ENCODE measurements at regions not wholly inside any gene's neighbourhood (a gene's known extent, or its start where the extent isn't known, plus 50 kb on each side); places are given as distances from the start of the nearest gene placed in this dataset.
"Not testable (repeated sequence)": the region's sequence is repeated elsewhere in the genome, so short reads cannot be mapped to it uniquely, and the experiment has no call there.

DNA sequence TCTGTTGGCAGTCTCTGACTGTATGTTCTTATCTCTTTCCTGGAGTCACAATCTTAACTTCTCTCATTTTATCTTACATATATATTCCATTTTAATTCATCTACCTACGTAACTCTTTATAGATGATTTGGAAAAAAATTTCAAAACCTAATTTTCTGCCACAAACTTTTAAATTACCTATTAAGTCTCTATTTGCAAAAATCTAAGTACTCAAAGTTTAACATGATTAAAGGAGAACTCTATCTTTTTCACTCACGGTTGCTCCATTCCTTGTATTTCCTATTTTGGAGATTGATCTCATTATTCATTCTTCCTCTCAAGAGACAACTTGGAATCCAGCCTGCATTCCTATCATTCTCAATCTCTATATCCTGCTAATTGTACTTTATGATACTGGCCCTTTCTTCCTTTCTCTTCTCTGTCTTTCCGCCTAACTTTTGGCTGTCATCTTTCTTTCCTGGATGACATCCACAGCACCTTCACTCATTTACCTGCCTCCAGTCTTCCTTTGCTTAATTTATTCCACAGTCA, 1071.1 kb upstream of the CITED2 start:
- no peaks in the 10 kb centered on the region for H3K27me3 ChIP-seq
- TF ChIP-seq, protein P1, sequence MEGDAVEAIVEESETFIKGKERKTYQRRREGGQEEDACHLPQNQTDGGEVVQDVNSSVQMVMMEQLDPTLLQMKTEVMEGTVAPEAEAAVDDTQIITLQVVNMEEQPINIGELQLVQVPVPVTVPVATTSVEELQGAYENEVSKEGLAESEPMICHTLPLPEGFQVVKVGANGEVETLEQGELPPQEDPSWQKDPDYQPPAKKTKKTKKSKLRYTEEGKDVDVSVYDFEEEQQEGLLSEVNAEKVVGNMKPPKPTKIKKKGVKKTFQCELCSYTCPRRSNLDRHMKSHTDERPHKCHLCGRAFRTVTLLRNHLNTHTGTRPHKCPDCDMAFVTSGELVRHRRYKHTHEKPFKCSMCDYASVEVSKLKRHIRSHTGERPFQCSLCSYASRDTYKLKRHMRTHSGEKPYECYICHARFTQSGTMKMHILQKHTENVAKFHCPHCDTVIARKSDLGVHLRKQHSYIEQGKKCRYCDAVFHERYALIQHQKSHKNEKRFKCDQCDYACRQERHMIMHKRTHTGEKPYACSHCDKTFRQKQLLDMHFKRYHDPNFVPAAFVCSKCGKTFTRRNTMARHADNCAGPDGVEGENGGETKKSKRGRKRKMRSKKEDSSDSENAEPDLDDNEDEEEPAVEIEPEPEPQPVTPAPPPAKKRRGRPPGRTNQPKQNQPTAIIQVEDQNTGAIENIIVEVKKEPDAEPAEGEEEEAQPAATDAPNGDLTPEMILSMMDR (IDR thresholded peaks at IDR 0.05): no peak
- no peak for TF ChIP-seq POLR2A (IDR thresholded peaks at IDR 0.05)
- peaks cover 3% of the 10 kb centered on the region for H3K4me1 ChIP-seq
- no peak for DNase-seq
- H3K36me3 ChIP-seq (ENCODE audit: low read depth, missing control alignments): no peaks in the 10 kb centered on the region
- intact Hi-C loops (cut with DNase I; ENCODE audit: low total_unique reads): no loop called here
- H3K4me3 ChIP-seq: no peak overlapping the region
- H3K27ac ChIP-seq: no peak overlapping the region
- no peaks in the 10 kb centered on the region for H3K9me3 ChIP-seq
- 56 to 68% methylated on average over 3 of the region's 3 CpGs for WGBS, 2 donors

DNA sequence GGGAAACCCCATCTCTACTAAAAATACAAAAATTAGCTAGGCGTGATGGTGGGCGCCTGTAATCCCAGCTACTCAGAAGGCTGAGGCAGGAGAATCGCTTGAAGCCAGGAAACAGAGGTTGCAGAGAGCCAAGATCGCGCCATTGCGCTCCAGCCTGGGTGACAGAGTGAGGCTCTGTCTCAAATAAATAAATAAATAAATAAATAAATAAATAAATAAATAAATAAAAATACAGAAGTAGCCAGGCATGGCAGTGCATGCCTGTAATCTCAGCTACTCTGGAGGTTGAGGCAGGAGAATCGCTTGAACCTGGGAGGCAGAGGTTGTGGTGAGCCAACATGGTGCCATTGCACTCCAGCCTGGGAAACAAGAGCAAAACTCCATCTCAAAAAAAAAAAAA, 1068.7 kb upstream of the CITED2 start:
- H3K36me3 ChIP-seq (ENCODE audit: low read depth, missing control alignments); DNase-seq; H3K27ac ChIP-seq; H3K27me3 ChIP-seq; H3K4me1 ChIP-seq; H3K4me3 ChIP-seq; H3K9me3 ChIP-seq; intact Hi-C loops (cut with DNase I; ENCODE audit: low total_unique reads): not testable (repeated sequence)
- 84 to 94% methylated on average over 7 of the region's 7 CpGs for WGBS, 2 donors

DNA sequence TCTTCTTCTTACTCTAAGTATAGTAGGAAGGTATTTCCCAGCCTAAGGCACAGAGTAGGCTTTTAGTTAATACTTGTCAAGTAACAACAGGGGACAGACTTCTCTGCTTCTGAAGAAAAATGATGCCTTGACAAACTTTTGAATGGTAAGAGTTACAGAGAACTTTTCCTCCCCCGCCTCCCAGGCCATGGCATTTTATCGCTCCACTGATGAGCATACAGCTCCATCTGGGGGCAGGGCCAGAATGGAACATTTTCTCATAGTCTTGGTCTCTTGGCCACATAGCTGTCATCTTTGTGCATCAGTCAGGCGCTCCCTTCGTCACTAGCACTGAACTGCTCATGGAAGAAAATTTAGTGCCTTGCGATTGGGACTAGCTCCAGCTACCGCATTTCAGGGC, 1066.8 kb upstream of the CITED2 start:
- DNase-seq: peak; percentile 89
- H3K4me3 ChIP-seq: no peak overlapping the region
- H3K36me3 ChIP-seq (ENCODE audit: low read depth, missing control alignments): no peaks in the 10 kb centered on the region
- TF ChIP-seq, protein P1 (IDR thresholded peaks at IDR 0.05): peak in 2 of 3 experiments; percentile 41 to 42
- no peak for TF ChIP-seq POLR2A (IDR thresholded peaks at IDR 0.05)
- no peak overlapping the region for H3K27ac ChIP-seq
- peaks cover 9% of the 10 kb centered on the region for H3K4me1 ChIP-seq
- no peaks in the 10 kb centered on the region for H3K27me3 ChIP-seq
- intact Hi-C loops (cut with DNase I; ENCODE audit: low total_unique reads): no loop called here
- WGBS, 2 donors: 65 to 75% methylated on average over 6 of the region's 6 CpGs
- no peaks in the 10 kb centered on the region for H3K9me3 ChIP-seq

DNA sequence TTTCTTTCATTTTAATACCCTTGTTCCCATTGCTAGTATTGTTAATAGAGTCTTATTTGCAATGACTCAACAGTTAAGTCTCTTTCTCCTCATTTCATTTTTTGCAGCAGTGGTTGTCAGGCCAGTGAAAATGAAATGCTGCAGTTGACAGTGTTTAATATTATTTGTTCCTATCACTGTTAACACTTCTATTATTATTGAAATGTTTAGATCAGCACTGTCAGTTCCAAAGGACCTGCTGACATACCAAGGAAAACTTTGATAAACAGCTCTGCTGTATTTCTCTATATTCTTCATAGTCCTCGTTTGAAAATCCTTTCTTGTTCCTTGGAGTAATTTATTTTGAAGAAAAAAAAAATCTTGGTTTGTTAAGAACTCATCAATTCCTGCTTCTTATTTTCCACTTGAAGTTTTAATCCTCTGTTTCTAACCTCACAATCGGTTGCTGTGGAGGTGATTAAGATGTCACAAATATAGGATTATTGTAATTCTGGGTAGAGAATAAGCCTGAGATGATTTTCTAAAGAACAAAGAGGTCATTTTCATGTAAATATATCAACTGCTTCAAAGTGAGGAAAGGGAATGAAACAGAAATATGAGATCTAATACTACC, 1065.9 kb upstream of the CITED2 start:
- H3K9me3 ChIP-seq: no peaks in the 10 kb centered on the region
- no peaks in the 10 kb centered on the region for H3K36me3 ChIP-seq (ENCODE audit: low read depth, missing control alignments)
- H3K27ac ChIP-seq: no peak overlapping the region
- no peak for DNase-seq
- intact Hi-C loops (cut with DNase I; ENCODE audit: low total_unique reads): no loop called here
- TF ChIP-seq, protein P1 (IDR thresholded peaks at IDR 0.05): no peak
- TF ChIP-seq POLR2A (IDR thresholded peaks at IDR 0.05): no peak
- WGBS, 2 donors: 64 to 65% methylated on average over 2 of the region's 2 CpGs
- peaks cover 9% of the 10 kb centered on the region for H3K4me1 ChIP-seq
- H3K27me3 ChIP-seq: no peaks in the 10 kb centered on the region
- no peak overlapping the region for H3K4me3 ChIP-seq

DNA sequence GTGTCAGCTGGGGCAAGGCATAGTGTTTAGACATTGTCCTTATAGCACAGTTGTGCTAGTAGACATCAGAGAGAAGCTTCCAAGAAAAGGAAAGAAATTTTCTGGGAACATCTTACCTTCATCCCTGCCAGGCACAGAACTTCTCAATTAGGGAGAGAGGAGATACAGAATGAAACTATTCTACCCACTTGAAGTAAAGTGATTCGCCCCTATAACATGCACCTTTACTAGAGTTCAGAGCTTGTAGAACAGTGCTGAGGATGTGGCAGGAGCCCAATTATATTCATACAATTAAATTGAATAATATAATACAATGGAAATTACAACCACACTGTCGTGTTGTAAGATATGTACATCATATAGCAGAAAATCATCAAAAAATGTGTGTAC, 1063.9 kb upstream of the CITED2 start:
- intact Hi-C loops (cut with DNase I; ENCODE audit: low total_unique reads): no loop called here
- Histone ChIP-seq H3K4me3 (no peak overlapping the region), H3K4me1 (peaks cover 9% of the 10 kb centered on the region), H3K36me3 (ENCODE audit: low read depth, missing control alignments) (no peaks in the 10 kb centered on the region), H3K9me3 (no peaks in the 10 kb centered on the region), H3K27me3 (no peaks in the 10 kb centered on the region), H3K27ac (no peak overlapping the region)
- TF ChIP-seq, protein P1 (IDR thresholded peaks at IDR 0.05): no peak
- no peak for TF ChIP-seq POLR2A (IDR thresholded peaks at IDR 0.05)
- DNase-seq: no peak
- WGBS, 2 donors: 95 to 98% methylated on average over 2 of the region's 2 CpGs
